GM06990 (cell line): ENCODE measurements at regions not wholly inside any gene's neighbourhood (a gene's known extent, or its start where the extent isn't known, plus 50 kb on each side); places are given as distances from the start of the nearest gene placed in this dataset.
A peak's percentile ranks its signal among the peaks of the same experiment; 100 is the strongest.
"Not testable (repeated sequence)": the region's sequence is repeated elsewhere in the genome, so short reads cannot be mapped to it uniquely, and the experiment has no call there.

Experiments
- DNase-seq: peaks from one replicate; pipeline ENCODE4 v3.0.0-alpha.2; 2011; ENCODE audit not compliant: insufficient read length; ENCODE audit errors: extremely low read depth
- H3K27me3 ChIP-seq: replicated peaks from 2 replicates; pipeline ENCODE4 v1.6.0; 2011; ENCODE audit warnings: low read length; ENCODE audit not compliant: control insufficient read depth, insufficient read depth
- H3K36me3 ChIP-seq: 2 replicates; pipeline ENCODE4 v1.5.1; 2011; ENCODE audit warnings: low read length; ENCODE audit not compliant: control insufficient read depth, insufficient read depth
- H3K4me3 ChIP-seq: replicated peaks from 2 replicates; pipeline ENCODE4 v1.5.1; 2011; ENCODE audit warnings: low read depth, mild to moderate bottlenecking, control low read depth, low read length
- CTCF ChIP-seq: IDR thresholded peaks from 2 replicates; pipeline ENCODE4 v1.5.1; 2011; ENCODE audit warnings: low read length, control low read depth, mild to moderate bottlenecking, inconsistent platforms; ENCODE audit not compliant: insufficient read depth, poor library complexity, severe bottlenecking

GRCh38 chr1:208737161-208737560 lies 493.0 kb upstream of the PLXNA2 start:
- H3K36me3 ChIP-seq: no peaks in the 10 kb centered on the region
- H3K4me3 ChIP-seq: no peak overlapping the region
- no peaks in the 10 kb centered on the region for H3K27me3 ChIP-seq
- TF ChIP-seq CTCF: no peak
- DNase-seq: no peak

DNA sequence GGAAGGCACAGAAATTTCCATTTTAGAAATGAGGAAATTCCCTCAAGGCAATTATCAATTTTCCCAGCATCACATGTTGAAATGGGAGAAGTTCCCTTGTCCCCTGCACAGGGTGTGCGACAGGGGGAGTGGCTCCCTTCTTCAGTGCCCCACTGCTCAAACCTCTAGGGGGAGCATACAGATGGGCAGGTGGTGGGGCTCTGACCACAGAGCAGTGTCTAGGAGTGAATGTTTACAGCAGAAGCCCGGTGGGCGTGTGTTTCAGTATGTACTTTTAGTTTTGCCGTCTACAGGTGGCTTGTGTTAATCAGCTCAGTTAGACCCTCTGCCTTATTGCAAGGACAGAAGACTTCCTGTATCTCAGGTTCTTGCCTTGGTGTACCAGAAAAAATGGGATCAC lies 493.7 kb upstream of the PLXNA2 start:
- Histone ChIP-seq H3K4me3 (no peak overlapping the region), H3K27me3 (no peaks in the 10 kb centered on the region), H3K36me3 (no peaks in the 10 kb centered on the region)
- DNase-seq: no peak
- peak; percentile 30 for TF ChIP-seq CTCF

GRCh38 chr1:208739636-208740035 lies 495.5 kb upstream of the PLXNA2 start:
- H3K36me3 ChIP-seq, DNase-seq, H3K27me3 ChIP-seq, H3K4me3 ChIP-seq: not testable (repeated sequence)

DNA sequence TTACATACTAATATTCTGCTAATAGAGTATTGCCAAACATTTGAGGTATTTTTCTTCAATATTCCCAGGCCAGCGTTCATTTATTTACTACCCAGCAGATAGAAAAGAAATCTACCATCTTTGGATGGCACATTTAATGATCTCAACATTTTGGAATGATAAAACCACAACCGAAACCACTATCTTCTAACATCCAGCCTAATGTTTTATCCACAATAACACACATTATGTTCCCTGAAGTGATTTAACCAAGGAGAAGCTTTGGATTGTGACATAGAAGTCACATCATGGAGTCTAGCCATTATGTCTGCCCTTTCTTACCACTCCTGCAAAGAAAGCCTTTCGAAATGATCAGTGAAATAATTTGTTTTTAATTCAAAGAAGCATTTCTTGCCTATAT lies 497.1 kb upstream of the PLXNA2 start:
- Histone ChIP-seq H3K36me3 (no peaks in the 10 kb centered on the region), H3K4me3 (no peak overlapping the region), H3K27me3 (no peaks in the 10 kb centered on the region)
- no peak for TF ChIP-seq CTCF
- DNase-seq: no peak

- TF ChIP-seq CTCF: no peak
- no peak for DNase-seq
- no peak overlapping the region for H3K4me3 ChIP-seq
These were observed 499.2 kb upstream of the PLXNA2 start for GRCh38 chr1:208743361-208743760.

DNA sequence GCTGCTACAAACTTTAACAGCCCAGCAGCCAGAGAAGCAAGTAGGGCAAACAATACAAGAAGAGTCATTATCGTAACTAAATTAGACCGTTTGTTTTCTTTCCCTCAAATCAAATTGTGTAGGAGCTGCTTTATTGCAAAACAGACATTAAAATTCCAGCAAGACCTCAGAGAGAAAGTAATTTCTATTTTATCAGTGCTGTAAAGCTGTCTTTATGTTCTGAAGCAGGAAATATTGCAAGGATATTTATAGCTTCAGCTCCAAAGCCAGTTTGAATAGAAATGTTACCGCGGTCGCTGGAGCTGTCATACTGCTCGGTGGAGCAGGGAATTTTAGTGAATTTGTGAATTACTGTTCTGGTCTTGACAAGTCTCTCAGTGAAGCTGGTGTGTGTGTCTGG lies 503.8 kb upstream of the PLXNA2 start:
- Histone ChIP-seq H3K36me3 (no peaks in the 10 kb centered on the region), H3K27me3 (no peaks in the 10 kb centered on the region), H3K4me3 (no peak overlapping the region)
- TF ChIP-seq CTCF: no peak
- DNase-seq: no peak

More at GRCh38 chr1:208743361-208743760, 499.2 kb upstream of the PLXNA2 start:
- no peaks in the 10 kb centered on the region for H3K36me3 ChIP-seq
- no peaks in the 10 kb centered on the region for H3K27me3 ChIP-seq
